ENCODE measurements at regions not wholly inside any gene's neighbourhood (a gene's known extent, or its start where the extent isn't known, plus 50 kb on each side); places are given as distances from the start of the nearest gene placed in this dataset.

GRCh38 chr6:147977851-147978465 is 364.7 kb upstream of the SASH1 start:
- no peak for ATAC-seq (ENCODE audit: insufficient read depth, low read depth)
- H3K9me3 ChIP-seq (ENCODE audit: insufficient read depth, low read length, severe bottlenecking) = no peaks in the 10 kb centered on the region
- H3K36me3 ChIP-seq (ENCODE audit: insufficient read depth, low read length) = no peaks in the 10 kb centered on the region
- H3K9ac ChIP-seq (ENCODE audit: low read depth, low read length) = no peak overlapping the region
- no peak overlapping the region for H3K4me2 ChIP-seq (ENCODE audit: insufficient read depth, low read length)
- H3K4me1 ChIP-seq (ENCODE audit: insufficient read depth, low read length) = no peaks in the 10 kb centered on the region
- no peak for TF ChIP-seq CTCF (IDR thresholded peaks at IDR 0.05; ENCODE audit: borderline replicate concordance, extremely low read depth, low read length, poor library complexity, severe bottlenecking)
- no peak for TF ChIP-seq EZH2 (IDR thresholded peaks at IDR 0.05; ENCODE audit: borderline replicate concordance, low read depth, low read length, severe bottlenecking)
- no peak overlapping the region for H3K27ac ChIP-seq (ENCODE audit: low read length)
- no peaks in the 10 kb centered on the region for H3K79me2 ChIP-seq (ENCODE audit: insufficient read depth, low read length)
- no peak for DNase-seq
- H4K20me1 ChIP-seq (ENCODE audit: insufficient read depth, low read length) = no peaks in the 10 kb centered on the region
- no peak overlapping the region for H3K4me3 ChIP-seq (ENCODE audit: low read depth in 1 of 2, low read length in 2 of 2)
- no peaks in the 10 kb centered on the region for H3K27me3 ChIP-seq (ENCODE audit: insufficient read depth, low read length, poor library complexity)
- H2AFZ ChIP-seq (ENCODE audit: low read depth, low read length) = no peak overlapping the region

- no peak overlapping the region for H3K4me3 ChIP-seq (ENCODE audit: low read depth in 1 of 2, low read length in 2 of 2)
- H4K20me1 ChIP-seq (ENCODE audit: insufficient read depth, low read length) = no peaks in the 10 kb centered on the region
- H3K36me3 ChIP-seq (ENCODE audit: insufficient read depth, low read length) = no peaks in the 10 kb centered on the region
- ATAC-seq (ENCODE audit: insufficient read depth, low read depth) (no peak), DNase-seq (no peak)
- no peaks in the 10 kb centered on the region for H3K9me3 ChIP-seq (ENCODE audit: insufficient read depth, low read length, severe bottlenecking)
- H3K4me1 ChIP-seq (ENCODE audit: insufficient read depth, low read length) = no peaks in the 10 kb centered on the region
- no peaks in the 10 kb centered on the region for H3K79me2 ChIP-seq (ENCODE audit: insufficient read depth, low read length)
- no peak overlapping the region for H3K4me2 ChIP-seq (ENCODE audit: insufficient read depth, low read length)
- no peaks in the 10 kb centered on the region for H3K27me3 ChIP-seq (ENCODE audit: insufficient read depth, low read length, poor library complexity)
- no peak overlapping the region for H2AFZ ChIP-seq (ENCODE audit: low read depth, low read length)
- H3K9ac ChIP-seq (ENCODE audit: low read depth, low read length) = no peak overlapping the region
- TF ChIP-seq EZH2 (IDR thresholded peaks at IDR 0.05; ENCODE audit: borderline replicate concordance, low read depth, low read length, severe bottlenecking) (no peak), CTCF (IDR thresholded peaks at IDR 0.05; ENCODE audit: borderline replicate concordance, extremely low read depth, low read length, poor library complexity, severe bottlenecking) (no peak)
- no peak overlapping the region for H3K27ac ChIP-seq (ENCODE audit: low read length)
Observed at GRCh38 chr6:147979966-147980365, 362.7 kb upstream of the SASH1 start.

GRCh38 chr6:147983581-147984366 is 358.9 kb upstream of the SASH1 start:
- Histone ChIP-seq H3K4me3 (ENCODE audit: low read depth in 1 of 2, low read length in 2 of 2) (no peak overlapping the region), H3K4me2 (ENCODE audit: insufficient read depth, low read length) (no peak overlapping the region), H3K4me1 (ENCODE audit: insufficient read depth, low read length) (no peaks in the 10 kb centered on the region), H3K9ac (ENCODE audit: low read depth, low read length) (no peak overlapping the region), H4K20me1 (ENCODE audit: insufficient read depth, low read length) (no peaks in the 10 kb centered on the region), H3K27me3 (ENCODE audit: insufficient read depth, low read length, poor library complexity) (no peaks in the 10 kb centered on the region), H3K27ac (ENCODE audit: low read length) (no peak overlapping the region), H2AFZ (ENCODE audit: low read depth, low read length) (no peak overlapping the region), H3K36me3 (ENCODE audit: insufficient read depth, low read length) (no peaks in the 10 kb centered on the region), H3K9me3 (ENCODE audit: insufficient read depth, low read length, severe bottlenecking) (no peaks in the 10 kb centered on the region), H3K79me2 (ENCODE audit: insufficient read depth, low read length) (no peaks in the 10 kb centered on the region)
- DNase-seq (no peak), ATAC-seq (ENCODE audit: insufficient read depth, low read depth) (no peak)
- TF ChIP-seq CTCF (IDR thresholded peaks at IDR 0.05; ENCODE audit: borderline replicate concordance, extremely low read depth, low read length, poor library complexity, severe bottlenecking) (no peak), EZH2 (IDR thresholded peaks at IDR 0.05; ENCODE audit: borderline replicate concordance, low read depth, low read length, severe bottlenecking) (no peak)
